ENCODE measurements at regions not wholly inside any gene's neighbourhood (a gene's known extent, or its start where the extent isn't known, plus 50 kb on each side); places are given as distances from the start of the nearest gene placed in this dataset.
"Not testable (repeated sequence)": the region's sequence is repeated elsewhere in the genome, so short reads cannot be mapped to it uniquely, and the experiment has no call there.

GRCh38 chr20:47905628-47906347, 120.5 kb upstream of the SULF2 start:
- no peak for DNase-seq (ENCODE audit: low read depth, low spot score)

GRCh38 chr20:47903009-47903408, 117.7 kb upstream of the SULF2 start:
- DNase-seq (ENCODE audit: low read depth, low spot score) = not testable (repeated sequence)

DNA sequence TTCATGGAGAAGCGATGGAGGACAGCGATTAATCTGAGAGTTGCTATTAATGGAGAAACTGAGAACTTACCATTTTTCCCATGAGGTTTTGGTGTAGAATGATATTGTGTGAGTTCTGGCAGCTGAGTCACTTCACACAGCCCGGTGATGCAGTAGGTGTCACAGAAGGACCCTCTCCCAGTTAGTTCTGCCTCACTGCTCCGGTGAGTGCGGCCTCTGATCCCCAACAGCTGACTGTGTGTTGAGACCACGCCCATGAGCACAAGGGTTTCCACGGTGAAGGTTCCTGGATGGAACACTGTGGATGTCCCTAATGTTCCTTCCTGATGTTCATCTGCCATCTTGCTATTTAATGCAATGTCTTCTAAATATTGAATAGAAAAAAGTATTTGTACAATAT, 114.0 kb upstream of the SULF2 start:
- DNase-seq (ENCODE audit: low read depth, low spot score) = not testable (repeated sequence)

GRCh38 chr20:47897461-47897860, 112.2 kb upstream of the SULF2 start:
- no peak for DNase-seq (ENCODE audit: low read depth, low spot score)

- not testable (repeated sequence) for DNase-seq (ENCODE audit: low read depth, low spot score)
These were observed 107.4 kb upstream of the SULF2 start for GRCh38 chr20:47892681-47893080.

DNA sequence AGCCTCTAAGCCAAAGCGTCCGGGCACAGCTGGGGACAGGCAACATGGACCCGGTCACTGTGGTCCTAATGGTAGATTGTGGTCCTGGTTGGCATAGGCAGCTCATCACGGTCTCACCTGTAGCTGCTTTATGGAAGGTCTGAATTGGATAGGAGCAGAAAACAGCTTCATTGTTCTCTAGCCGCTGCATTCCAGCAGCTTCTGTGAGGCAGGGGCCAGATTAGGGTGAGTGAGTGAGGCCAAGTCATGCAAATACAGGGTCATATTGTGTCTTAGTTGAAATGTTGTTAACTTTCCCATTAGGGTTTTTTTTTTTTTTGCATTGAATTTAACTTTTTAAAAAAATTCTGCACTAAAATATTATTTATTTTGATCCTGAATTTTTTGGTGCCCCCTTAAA, 105.4 kb upstream of the SULF2 start:
- not testable (repeated sequence) for DNase-seq (ENCODE audit: low read depth, low spot score)

DNA sequence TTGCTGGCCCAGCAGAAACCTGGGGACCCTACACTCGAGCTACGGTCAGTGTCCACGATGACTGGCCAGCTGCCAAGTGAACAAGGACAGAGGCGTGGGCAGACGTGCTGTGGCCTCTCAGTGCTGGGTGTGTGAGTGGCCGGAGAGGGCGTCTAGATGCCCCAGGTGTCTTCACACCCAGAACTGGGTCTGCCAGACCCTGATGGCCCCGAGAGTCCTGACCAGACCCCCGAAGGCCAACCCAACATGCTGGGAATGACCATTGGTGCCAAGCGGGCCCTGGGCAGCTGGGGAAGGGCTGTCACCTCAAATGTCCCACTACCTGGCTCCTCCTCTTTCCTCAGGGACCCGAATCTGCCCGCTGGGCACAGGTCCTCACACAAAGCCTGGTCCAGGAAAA, 104.5 kb upstream of the SULF2 start:
- not testable (repeated sequence) for DNase-seq (ENCODE audit: low read depth, low spot score)

DNA sequence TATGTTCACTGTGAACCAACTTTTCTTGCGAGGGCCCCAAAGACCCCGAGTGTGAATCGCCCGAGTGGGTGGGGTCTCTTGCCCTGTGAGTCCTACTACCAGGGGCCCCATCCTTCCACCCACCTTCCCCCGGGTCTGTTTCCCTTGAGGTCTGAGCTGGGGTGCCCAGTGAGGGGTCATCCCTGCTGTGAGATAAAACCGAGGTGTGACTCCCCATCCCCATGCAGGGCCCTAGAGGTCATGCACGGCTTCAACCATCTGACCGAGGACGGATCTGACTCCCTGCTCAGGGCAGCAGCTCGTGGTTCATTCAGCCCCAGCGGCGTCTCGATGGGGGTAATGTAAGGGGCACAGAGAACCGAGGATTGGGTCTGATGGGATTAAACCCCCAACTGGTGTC, 103.1 kb upstream of the SULF2 start:
- no peak for DNase-seq (ENCODE audit: low read depth, low spot score)

GRCh38 chr20:47887477-47888080, 102.3 kb upstream of the SULF2 start:
- no peak for DNase-seq (ENCODE audit: low read depth, low spot score)

DNA sequence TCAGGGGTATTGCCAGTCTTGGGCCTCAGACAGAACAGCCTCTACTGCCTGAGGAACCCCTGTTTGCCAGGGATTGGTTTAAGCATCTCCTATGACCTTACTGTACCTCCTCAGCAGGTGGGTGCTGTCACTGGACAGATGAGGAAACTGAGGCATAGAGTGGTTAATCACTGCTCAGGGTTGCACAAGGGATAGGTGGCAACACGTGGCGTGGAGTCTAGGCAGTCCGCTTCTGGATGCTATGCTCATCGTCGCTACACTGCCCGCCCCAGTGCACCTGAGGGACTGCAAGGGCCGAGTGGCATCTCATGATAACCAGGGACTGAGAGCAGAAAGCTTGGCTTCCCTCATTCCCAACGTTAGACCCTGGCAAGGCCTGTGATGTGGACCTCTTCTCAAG, 101.8 kb upstream of the SULF2 start:
- DNase-seq (ENCODE audit: low read depth, low spot score) = no peak

GRCh38 chr20:47886454-47887041, 101.3 kb upstream of the SULF2 start:
- no peak for DNase-seq (ENCODE audit: low read depth, low spot score)

- no peak for DNase-seq (ENCODE audit: low read depth, low spot score)
These were observed 100.7 kb upstream of the SULF2 start for GRCh38 chr20:47885909-47886453.

DNA sequence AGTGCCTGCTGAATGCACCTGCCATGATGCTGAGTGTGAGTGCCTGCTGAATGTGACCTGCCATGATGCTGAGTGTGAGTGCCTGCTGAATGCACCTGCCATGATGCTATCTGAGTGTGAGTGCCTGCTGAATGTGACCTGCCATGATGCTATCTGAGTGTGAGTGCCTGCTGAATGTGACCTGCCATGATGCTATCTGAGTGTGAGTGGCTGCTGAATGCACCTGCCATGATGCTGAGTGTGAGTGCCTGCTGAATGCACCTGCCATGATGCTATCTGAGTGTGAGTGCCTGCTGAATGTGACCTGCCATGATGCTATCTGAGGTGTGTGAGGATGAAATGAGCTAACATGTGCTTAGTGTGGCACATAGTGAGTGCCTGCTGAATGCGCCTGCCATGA, 98.7 kb upstream of the SULF2 start:
- DNase-seq (ENCODE audit: low read depth, low spot score) = not testable (repeated sequence)

GRCh38 chr20:47883186-47883585, 97.9 kb upstream of the SULF2 start:
- DNase-seq (ENCODE audit: low read depth, low spot score) = no peak

GRCh38 chr20:47879771-47880170, 94.5 kb upstream of the SULF2 start:
- no peak for DNase-seq (ENCODE audit: low read depth, low spot score)

- no peak for DNase-seq (ENCODE audit: low read depth, low spot score)
These were observed 93.3 kb upstream of the SULF2 start for GRCh38 chr20:47878601-47879027.

DNA sequence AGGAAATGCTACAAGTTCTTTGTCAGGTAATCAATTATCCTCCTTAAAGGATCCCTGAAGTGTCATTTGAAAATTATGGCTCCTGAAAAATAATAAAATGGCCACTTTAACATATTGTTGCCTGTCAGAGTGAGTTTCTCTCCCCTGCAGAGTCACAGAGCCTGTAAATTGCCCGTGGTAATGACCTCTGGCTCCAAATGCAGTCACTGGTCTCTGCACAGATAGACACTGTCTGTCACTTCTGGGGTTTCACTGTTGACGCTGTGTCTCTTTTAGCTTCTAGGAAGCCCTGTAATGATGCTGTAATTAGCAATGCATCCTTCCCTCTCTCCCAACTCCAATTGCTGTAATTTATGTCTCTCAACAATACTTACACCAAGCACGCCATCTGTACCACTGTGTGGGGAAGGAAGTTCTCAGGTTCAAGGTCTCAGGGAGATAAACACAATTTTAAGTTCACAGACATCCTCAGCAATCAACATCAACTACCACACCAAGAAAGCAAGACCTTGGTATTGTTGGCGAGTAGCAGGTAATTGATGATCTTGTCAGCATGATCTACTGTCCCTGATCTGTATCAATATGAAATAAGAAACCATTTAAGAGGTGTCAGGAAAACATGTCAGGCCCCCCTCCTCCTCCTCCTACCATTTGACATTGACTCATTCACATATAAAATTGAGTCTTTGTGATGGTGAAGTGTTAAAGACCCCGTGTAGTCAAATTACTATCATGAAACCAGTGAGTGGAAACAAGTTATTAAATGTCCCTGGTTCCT, 91.2 kb upstream of the SULF2 start:
- no peak for DNase-seq (ENCODE audit: low read depth, low spot score)

GRCh38 chr20:47875297-47876025, 90.2 kb upstream of the SULF2 start:
- no peak for DNase-seq (ENCODE audit: low read depth, low spot score)

DNA sequence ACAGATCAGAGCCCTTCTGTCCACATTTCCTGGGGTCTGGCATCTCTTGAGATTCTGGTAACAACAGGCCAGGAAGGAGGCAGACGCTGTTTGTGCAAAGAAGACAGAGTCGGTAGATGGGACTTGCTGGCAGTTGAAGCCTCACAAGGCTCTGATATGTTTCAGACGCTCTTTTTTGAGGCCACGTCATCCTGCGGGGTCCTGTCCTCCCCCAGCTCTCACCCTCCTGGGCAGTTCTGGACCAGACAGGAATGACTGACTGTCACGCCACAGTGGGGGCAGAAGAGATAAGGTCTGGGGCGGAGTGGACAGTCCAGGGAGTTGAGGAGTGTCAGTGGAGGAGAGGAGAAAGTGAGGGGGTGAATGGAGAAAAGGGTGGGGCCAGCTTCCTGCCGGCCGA, 87.1 kb upstream of the SULF2 start:
- no peak for DNase-seq (ENCODE audit: low read depth, low spot score)

DNA sequence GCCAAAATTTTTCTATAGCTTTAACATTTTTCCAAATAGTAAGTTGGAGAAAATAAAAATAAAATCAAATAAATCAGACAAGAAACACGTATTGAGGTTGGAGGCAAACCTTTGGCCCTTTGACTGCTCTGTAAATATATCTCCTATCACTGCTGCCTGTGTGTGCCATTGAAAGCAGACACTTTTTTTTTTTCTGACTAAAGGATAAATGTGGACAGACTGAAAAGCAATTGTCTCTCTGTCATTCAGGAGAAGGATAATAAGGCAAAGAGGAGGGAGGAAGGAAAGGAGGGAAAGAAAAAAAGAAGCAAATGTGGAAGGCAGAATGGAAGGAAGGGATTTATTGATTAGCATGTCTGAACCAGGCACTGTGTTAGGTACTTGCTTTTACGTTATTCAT, 85.2 kb upstream of the SULF2 start:
- no peak for DNase-seq (ENCODE audit: low read depth, low spot score)

DNA sequence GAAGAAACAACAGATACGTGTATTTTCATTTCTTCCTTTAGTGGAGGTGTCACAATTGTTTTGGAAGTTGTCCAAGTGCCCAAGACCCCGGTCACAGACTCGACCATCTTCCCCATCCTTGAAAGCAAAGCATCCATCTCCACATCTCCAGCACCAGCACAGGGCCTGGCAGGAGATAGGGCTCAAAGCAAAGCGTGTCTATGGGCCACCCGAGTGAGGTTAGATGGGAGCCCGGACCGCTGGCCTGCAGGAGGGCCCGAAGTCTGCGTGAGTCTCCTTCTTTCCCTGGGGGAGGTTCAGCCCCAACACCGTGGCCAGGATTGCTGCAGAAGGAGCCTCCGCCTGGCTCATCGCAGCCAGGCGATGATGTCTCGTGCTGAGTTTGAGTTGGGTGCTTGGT, 83.5 kb upstream of the SULF2 start:
- DNase-seq (ENCODE audit: low read depth, low spot score) = no peak
